Body of pancreas (tissue), 4 donors: ENCODE measurements at regions not wholly inside any gene's neighbourhood (a gene's known extent, or its start where the extent isn't known, plus 50 kb on each side); places are given as distances from the start of the nearest gene placed in this dataset.

Source experiments
- ATAC-seq: fragments of 150-250 bp; one replicate; pipeline ENCODE4 v1.9.1; 2016
- DNase-seq, 4 donors: peaks; one replicate each; pipeline ENCODE4 v3.0.0-alpha.2; 2019
- H3K27ac ChIP-seq, 4 donors: fragments of 200-600 bp; sonication (generic); 1 replicate in 3 of 4; 2 replicates in 1 of 4; pipeline versions ENCODE4 v1.5.1 to v1.6.1; 2016 to 2019; ENCODE audit warnings: mild to moderate bottlenecking in 1 of 4, mixed read lengths in 1 of 4, moderate library complexity in 1 of 4
- H3K27me3 ChIP-seq, 2 donors: fragments of 200-600 bp; sonication (generic); one replicate each; pipeline ENCODE4 v1.6.0; 2016; ENCODE audit warnings: mild to moderate bottlenecking in 1 of 2
- H3K36me3 ChIP-seq, 2 donors: fragments of 200-600 bp; sonication (generic); replicated peaks in 1 of 2; 2 replicates each; pipeline ENCODE4 v1.5.1; 2016; ENCODE audit warnings: low read depth in 2 of 2; ENCODE audit not compliant: insufficient read depth in 1 of 2
- H3K4me1 ChIP-seq: fragments of 200-600 bp; sonication (generic); one replicate; pipeline ENCODE4 v1.6.0; 2016
- H3K4me3 ChIP-seq, 2 donors: fragments of 200-600 bp; sonication (generic); 1 replicate in 1 of 2; 2 replicates in 1 of 2; pipeline ENCODE4 v1.5.1; 2016 to 2019
- H3K9me3 ChIP-seq, 3 donors: fragments of 200-600 bp; sonication (generic); 1 replicate in 2 of 3; 2 replicates in 1 of 3; pipeline ENCODE4 v1.5.1; 2016
- POLR2A ChIP-seq, 3 donors: fragments of 450-650 bp; IDR thresholded peaks; one replicate each; pipeline ENCODE4 v1.6.1; 2016; ENCODE audit warnings: antibody characterized with exemption in 3 of 3, mild to moderate bottlenecking in 2 of 3
- WGBS, 2 donors: methylation state at CpG; one replicate each; pipeline ENCODE4 v1.1.5; 2017; 5-methylcytosine and 5-hydroxymethylcytosine counted together
- intact Hi-C: fragments of 100-400 bp; cut with DNase I; formaldehyde crosslinking; loops from one replicate; pipeline ENCODE4 v1.15.1; 2023
- TF ChIP-seq, protein P1 (sequence below), 7 experiments: fragments of 450-650 bp in 4 of 7; fragments of 200-600 bp in 3 of 7; sonication (generic) in 3 of 7; IDR thresholded peaks; one replicate each; pipeline ENCODE4 v1.5.1; 2016 to 2019; ENCODE audit warnings: antibody characterized with exemption in 7 of 7

DNA sequence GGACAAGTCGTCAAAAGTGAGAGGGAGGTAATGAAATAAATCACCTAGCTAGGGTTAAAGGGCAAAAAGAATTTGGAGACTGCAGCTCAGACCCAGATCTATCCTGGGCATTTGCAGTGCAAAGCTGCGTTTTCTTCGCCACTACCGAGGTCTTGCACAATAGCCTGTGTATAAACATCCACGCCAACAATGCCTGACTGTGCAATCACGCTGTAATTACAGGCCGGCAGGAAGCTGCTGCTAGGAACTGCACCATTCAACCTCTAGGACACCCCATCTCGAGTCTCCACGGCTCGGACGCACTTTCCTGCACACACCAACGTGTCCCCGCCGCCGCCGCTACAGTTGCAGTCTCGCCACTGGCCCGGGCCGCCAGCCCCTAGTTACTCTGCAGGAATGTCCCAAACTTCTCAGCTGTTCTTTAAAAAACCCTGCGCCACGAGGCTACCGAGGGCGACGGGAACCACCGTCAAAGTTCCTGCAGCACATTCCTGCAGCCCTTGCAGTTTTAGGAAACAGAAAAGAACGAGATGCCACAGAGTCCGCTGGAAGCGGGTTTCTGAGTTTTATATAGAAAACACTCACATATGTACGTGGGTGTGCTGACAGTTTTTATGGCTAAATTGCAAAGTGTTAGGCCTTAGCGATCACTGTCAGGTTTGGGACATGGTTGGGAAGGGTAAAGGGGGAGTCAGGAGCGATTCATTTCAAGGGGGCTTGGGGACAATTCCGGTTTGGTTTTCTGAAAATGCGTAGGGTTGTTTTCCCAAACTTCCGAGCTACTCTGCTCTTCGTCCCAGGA lies 65.6 kb upstream of the PTGR2 start:
- Histone ChIP-seq H3K4me1 (peaks cover 50% of the 10 kb centered on the region), H3K27ac (peak overlapping the region; percentile 86 to 96 (median 96)), H3K9me3 (no peaks in the 10 kb centered on the region), H3K4me3 (peak overlapping the region; percentile 33 to 38), H3K36me3 (no peaks in the 10 kb centered on the region), H3K27me3 (no peaks in the 10 kb centered on the region)
- intact Hi-C loops: loop anchor here (5.0 kb wide), 1 partner anchor 44 kb away; no protein-coding TSS in a partner anchor
- DNase-seq: peak; percentile 71 to 88 (median 80)
- 0 to 1% methylated on average over 32 to 35 of the region's 35 CpGs for WGBS, 2 donors
- TF ChIP-seq, protein P1, sequence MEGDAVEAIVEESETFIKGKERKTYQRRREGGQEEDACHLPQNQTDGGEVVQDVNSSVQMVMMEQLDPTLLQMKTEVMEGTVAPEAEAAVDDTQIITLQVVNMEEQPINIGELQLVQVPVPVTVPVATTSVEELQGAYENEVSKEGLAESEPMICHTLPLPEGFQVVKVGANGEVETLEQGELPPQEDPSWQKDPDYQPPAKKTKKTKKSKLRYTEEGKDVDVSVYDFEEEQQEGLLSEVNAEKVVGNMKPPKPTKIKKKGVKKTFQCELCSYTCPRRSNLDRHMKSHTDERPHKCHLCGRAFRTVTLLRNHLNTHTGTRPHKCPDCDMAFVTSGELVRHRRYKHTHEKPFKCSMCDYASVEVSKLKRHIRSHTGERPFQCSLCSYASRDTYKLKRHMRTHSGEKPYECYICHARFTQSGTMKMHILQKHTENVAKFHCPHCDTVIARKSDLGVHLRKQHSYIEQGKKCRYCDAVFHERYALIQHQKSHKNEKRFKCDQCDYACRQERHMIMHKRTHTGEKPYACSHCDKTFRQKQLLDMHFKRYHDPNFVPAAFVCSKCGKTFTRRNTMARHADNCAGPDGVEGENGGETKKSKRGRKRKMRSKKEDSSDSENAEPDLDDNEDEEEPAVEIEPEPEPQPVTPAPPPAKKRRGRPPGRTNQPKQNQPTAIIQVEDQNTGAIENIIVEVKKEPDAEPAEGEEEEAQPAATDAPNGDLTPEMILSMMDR (IDR thresholded peaks at IDR 0.05): peak in 5 of 7 experiments; percentile 23 to 58 (median 40)
- peak; percentile 63 to 84 (median 82) for TF ChIP-seq POLR2A (IDR thresholded peaks at IDR 0.05)
- ATAC-seq: peak; percentile 64

DNA sequence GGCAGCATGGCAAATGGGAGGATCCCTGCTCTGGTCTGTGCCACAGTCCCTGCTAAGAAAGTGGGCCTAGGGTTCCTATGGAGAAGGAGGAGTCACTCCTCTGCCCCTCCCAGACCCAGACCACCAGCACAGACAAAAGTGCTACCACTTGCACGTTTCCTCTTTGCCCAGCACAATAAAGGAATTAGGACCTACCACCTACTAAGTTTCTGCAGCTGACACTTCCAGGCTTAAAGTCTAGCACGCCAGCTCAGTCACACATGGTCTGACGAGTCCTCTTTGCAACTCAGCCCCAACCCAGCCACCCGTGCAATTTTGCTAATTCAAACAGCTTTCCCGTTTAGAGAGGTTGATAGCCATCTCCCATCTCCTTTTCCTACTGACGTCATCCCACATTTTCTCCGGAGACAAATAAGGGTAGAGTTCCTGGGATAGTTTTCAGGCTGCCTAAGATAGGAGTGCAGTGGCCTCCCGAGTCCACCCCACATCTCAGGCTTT lies 66.2 kb upstream of the PTGR2 start:
- peak; percentile 5 for ATAC-seq
- Histone ChIP-seq H3K9me3 (no peaks in the 10 kb centered on the region), H3K27me3 (no peaks in the 10 kb centered on the region), H3K4me1 (peaks cover 50% of the 10 kb centered on the region), H3K27ac (peak overlapping the region; percentile 86 to 96 (median 96)), H3K4me3 (no peak overlapping the region), H3K36me3 (no peaks in the 10 kb centered on the region)
- DNase-seq: peak in 1 of 4 donors; percentile 54
- intact Hi-C loops: loop anchor here (5.0 kb wide), 1 partner anchor 43 kb away; no protein-coding TSS in a partner anchor
- TF ChIP-seq POLR2A (IDR thresholded peaks at IDR 0.05): no peak
- TF ChIP-seq, protein P1 (IDR thresholded peaks at IDR 0.05): no peak
- 12 to 19% methylated on average over 8 of the region's 8 CpGs for WGBS, 2 donors

DNA sequence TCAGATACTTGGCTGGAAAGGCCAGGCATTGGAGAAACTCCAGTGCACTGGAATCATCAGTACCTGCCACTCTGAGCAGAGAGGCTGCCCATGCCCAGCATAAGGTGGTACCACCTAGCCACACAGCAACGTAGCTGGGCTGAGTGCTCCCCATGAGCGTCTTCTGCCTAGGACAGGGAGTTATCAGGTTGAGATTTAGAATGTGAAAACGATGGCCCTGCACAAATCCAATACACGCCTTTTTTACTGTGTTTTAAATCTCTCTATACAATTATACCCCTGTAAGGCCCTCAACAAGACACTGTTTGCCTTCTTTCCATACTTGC lies 66.7 kb upstream of the PTGR2 start:
- ATAC-seq: no peak
- TF ChIP-seq POLR2A (IDR thresholded peaks at IDR 0.05): peak in 2 of 3 donors; percentile 30 to 36
- TF ChIP-seq, protein P1 (IDR thresholded peaks at IDR 0.05): no peak
- no peaks in the 10 kb centered on the region for H3K9me3 ChIP-seq
- no peaks in the 10 kb centered on the region for H3K36me3 ChIP-seq
- no peak overlapping the region for H3K4me3 ChIP-seq
- H3K4me1 ChIP-seq: peaks cover 50% of the 10 kb centered on the region
- no peak for DNase-seq
- no peaks in the 10 kb centered on the region for H3K27me3 ChIP-seq
- peak overlapping the region; percentile 86 to 96 (median 96) for H3K27ac ChIP-seq
- WGBS, 2 donors: 33 to 46% methylated on average over 4 of the region's 4 CpGs
- intact Hi-C loops: loop anchor here (5.0 kb wide), 1 partner anchor 43 kb away; no protein-coding TSS in a partner anchor

DNA sequence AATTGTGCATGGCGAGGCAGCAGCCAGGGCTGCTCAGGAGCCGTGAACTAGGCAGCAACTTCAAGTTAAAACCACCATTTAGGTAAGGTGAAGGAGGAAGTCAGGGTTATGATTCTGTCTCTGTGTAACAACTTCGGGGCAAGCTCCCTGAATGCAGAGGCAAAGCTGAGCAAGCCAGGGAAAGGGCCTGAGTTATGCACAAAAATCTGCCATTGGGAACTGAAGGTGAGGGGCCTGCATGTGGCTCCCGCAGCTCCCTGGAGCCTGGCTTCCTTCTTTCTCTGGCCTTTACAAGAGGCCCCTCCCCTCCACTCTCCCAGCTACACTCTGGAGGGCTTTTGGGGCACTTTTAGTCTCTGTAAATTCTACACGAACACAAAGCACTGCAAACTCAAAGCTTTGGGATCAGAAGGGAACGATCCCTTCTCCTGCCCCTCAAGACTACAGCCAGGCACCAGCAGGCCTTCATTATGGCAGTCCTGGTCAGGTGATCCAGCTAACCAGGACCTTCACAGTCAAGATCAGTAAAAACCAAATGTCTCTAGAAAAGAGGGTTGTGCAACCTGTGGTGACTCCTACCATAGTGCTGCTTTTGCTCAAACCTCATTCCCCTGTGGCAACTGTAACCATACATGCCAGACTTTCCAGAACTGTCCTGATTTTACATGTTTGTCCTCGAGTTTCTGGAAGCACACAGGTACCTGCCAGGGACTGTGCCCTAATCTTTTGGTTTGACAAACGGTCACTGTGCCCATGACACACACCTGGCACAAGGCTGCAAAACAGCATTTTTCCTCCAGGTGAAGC lies 67.2 kb upstream of the PTGR2 start:
- H3K27ac ChIP-seq: peak overlapping the region; percentile 86 to 96 (median 96)
- H3K4me3 ChIP-seq: no peak overlapping the region
- H3K4me1 ChIP-seq: peaks cover 50% of the 10 kb centered on the region
- peak; percentile 65 to 82 (median 76) for DNase-seq
- intact Hi-C loops: no loop called here
- no peaks in the 10 kb centered on the region for H3K9me3 ChIP-seq
- 26 to 42% methylated on average over 6 to 8 of the region's 8 CpGs for WGBS, 2 donors
- no peaks in the 10 kb centered on the region for H3K27me3 ChIP-seq
- peak; percentile 54 for ATAC-seq
- TF ChIP-seq, protein P1 (IDR thresholded peaks at IDR 0.05): peak in 4 of 7 experiments; percentile 29 to 34 (median 33)
- no peak for TF ChIP-seq POLR2A (IDR thresholded peaks at IDR 0.05)
- H3K36me3 ChIP-seq: no peaks in the 10 kb centered on the region
